Activated CD4-positive, alpha-beta T cell treated with anti-CD3 and anti-CD28 coated beads, Interleukin-2, amount 10 ng/mL, durations not matched to agents 7 days and 5 days (primary cell): ENCODE measurements at regions not wholly inside any gene's neighbourhood (a gene's known extent, or its start where the extent isn't known, plus 50 kb on each side); places are given as distances from the start of the nearest gene placed in this dataset.

Experiments
- CTCF ChIA-PET: fragments of 350-600 bp; sonication (Branson Sonifier 250); formaldehyde crosslinking; loops from one replicate; lab custom pipeline; 2021; ENCODE audit warnings: antibody characterized with exemption; lab: Charles Lee
- POLR2A ChIA-PET: fragments of 350-600 bp; sonication (Branson Sonifier 250); formaldehyde crosslinking; loops from one replicate; lab custom pipeline; 2021; ENCODE audit warnings: antibody characterized with exemption; lab: Charles Lee
- DNase-seq: peaks from one replicate; pipeline ENCODE4 v3.0.0-alpha.2; 2020
- H3K27ac Mint-ChIP-seq: one replicate; pipeline ENCODE4 v1.8.0; 2021; ENCODE audit warnings: mild to moderate bottlenecking, moderate library complexity, mixed read lengths
- H3K27me3 Mint-ChIP-seq: one replicate; pipeline ENCODE4 v1.8.0; 2021; ENCODE audit warnings: mixed read lengths
- H3K36me3 Mint-ChIP-seq: one replicate; pipeline ENCODE4 v1.8.0; 2021; ENCODE audit warnings: low read depth, mixed read lengths
- H3K4me1 Mint-ChIP-seq: one replicate; pipeline ENCODE4 v1.8.0; 2021; ENCODE audit warnings: mixed read lengths
- H3K4me3 Mint-ChIP-seq: one replicate; pipeline ENCODE4 v1.8.0; 2021; ENCODE audit warnings: mild to moderate bottlenecking, moderate library complexity, mixed read lengths
- H3K9me3 Mint-ChIP-seq: one replicate; pipeline ENCODE4 v1.8.0; 2021; ENCODE audit warnings: mixed read lengths

DNA sequence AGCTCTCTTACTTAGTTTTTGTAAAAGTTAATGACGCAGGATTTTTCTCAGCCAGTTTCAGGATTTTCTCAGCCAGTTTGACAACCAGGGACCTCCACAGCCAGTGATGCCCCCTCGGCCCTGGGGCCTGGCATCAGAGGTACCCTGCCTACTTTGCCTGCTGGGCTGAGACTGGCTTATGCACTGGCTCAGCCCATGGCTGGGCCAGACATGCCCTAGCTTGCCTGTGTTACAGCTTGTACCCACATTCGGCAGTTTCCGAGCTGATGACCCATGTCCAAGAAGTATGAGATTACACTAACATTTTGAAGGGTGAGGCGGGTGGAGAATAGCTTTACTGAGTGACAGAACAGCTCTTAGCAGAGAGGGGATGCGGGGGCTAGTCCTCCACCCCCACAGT lies 406.1 kb upstream of the HSF2 start:
- no peak overlapping the region for H3K4me3 Mint-ChIP-seq
- POLR2A ChIA-PET: no interaction called here

DNA sequence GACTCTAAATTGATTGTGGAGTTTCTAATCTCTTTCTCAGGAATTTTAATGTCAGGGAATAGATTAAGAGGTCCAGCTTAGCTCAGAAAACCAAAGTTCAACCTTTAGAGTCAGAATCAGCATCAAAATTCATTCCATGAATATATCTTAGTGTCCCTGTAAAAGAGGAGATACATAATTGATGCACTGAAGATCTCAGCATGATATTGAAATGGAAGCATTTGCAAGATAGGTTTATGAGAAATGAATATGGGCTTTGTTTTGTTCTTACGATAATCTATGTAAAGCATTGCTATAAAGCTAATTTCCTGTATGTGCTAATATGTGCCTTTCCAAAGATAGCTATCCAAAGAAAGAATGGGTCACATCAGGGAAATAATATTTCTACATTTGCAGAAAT lies 404.5 kb upstream of the HSF2 start:
- CTCF ChIA-PET: no interaction called here

More for the DNA sequence above, 406.1 kb upstream of the HSF2 start:
- CTCF ChIA-PET: interaction anchor here (0.7 kb wide), 1 partner anchor 20 kb away, joined by 5 read pairs; no protein-coding TSS in a partner anchor
- Mint-ChIP-seq H3K4me1 (no peaks in the 10 kb centered on the region), H3K27me3 (no peaks in the 10 kb centered on the region), H3K9me3 (peaks cover 5% of the 10 kb centered on the region), H3K36me3 (no peaks in the 10 kb centered on the region), H3K27ac (no peak overlapping the region)
- no peak for DNase-seq

DNA sequence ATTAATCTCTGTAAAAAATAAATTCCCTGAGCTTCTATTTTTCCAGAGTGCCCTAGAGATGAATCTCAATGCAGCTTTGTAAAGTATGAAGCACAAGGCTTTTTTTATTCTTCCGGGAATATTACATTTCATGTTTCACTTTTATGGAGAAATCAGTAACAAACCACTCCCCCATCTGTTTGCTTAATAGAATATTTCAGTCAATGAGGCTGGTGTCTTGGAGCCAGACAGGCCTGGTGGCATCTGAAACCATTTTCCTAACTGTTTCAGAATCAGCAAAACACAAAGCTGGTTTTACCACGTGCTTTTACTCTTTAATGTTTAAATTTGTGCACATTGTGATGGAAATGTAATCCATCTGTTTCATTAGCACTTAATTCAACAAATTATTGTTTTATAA lies 400.8 kb upstream of the HSF2 start:
- DNase-seq: no peak
- Mint-ChIP-seq H3K4me3 (no peak overlapping the region), H3K36me3 (no peaks in the 10 kb centered on the region), H3K4me1 (no peaks in the 10 kb centered on the region), H3K27me3 (no peaks in the 10 kb centered on the region), H3K9me3 (peaks cover 3% of the 10 kb centered on the region), H3K27ac (no peak overlapping the region)
- ChIA-PET CTCF (no interaction called here), POLR2A (no interaction called here)

More for the DNA sequence above, 404.5 kb upstream of the HSF2 start:
- Mint-ChIP-seq H3K4me1 (no peaks in the 10 kb centered on the region), H3K4me3 (no peak overlapping the region), H3K27me3 (no peaks in the 10 kb centered on the region), H3K36me3 (no peaks in the 10 kb centered on the region), H3K9me3 (peaks cover 5% of the 10 kb centered on the region), H3K27ac (no peak overlapping the region)
- DNase-seq: no peak
- POLR2A ChIA-PET: no interaction called here

DNA sequence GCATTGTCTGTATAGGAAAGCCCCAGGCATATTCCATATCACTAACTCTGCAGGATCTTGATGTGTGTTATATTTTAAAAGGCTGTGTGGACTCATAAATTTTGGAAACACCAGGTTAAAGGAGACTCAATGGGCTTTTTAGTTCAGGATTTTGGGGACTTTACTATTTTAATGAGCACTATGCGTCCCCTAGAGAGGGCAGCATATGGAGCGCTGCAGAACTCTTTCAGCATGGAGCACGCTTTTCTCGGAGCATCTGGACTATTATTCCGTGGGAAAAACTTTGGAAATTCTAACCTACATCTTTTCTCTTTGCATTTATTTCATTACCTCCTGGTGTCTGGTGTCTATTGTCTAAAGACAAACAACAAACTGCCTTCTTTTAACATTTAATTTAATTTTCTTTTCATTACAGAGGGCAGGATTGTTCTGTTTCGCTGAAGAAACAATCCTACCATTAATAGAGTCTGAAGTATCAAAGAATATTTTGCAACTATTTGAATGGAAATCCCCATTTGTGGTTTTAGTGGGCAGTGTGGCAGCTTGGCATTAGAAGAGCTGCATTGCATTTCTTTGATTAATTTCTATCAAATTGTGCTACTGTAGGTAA lies 399.9 kb upstream of the HSF2 start:
- CTCF ChIA-PET: no interaction called here
- DNase-seq: no peak
- POLR2A ChIA-PET: no interaction called here
- H3K27ac Mint-ChIP-seq: no peak overlapping the region
- H3K4me1 Mint-ChIP-seq: no peaks in the 10 kb centered on the region
- no peaks in the 10 kb centered on the region for H3K9me3 Mint-ChIP-seq
- no peak overlapping the region for H3K4me3 Mint-ChIP-seq
- no peaks in the 10 kb centered on the region for H3K36me3 Mint-ChIP-seq
- H3K27me3 Mint-ChIP-seq: no peaks in the 10 kb centered on the region

DNA sequence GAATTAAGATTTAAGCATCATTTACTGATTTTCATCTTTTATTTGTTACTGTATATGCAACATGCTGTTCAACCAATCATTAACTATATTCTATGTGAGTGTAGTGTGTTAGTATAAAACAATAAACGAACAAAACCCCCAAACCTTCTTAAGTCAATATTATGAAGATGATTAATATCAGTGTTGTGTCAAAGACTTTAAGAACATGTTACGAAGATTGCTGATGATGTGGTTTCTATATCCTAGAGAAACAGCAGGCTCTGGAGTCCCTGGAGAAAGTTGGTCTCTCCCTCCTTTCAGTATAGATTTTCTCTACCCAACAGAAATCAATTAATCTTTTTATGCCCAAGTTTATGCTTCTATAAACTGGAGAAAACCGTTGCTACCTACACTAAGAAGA lies 393.8 kb upstream of the HSF2 start:
- CTCF ChIA-PET: no interaction called here
- no peaks in the 10 kb centered on the region for H3K4me1 Mint-ChIP-seq
- H3K27ac Mint-ChIP-seq: no peak overlapping the region
- POLR2A ChIA-PET: no interaction called here
- DNase-seq: no peak
- no peaks in the 10 kb centered on the region for H3K9me3 Mint-ChIP-seq
- H3K36me3 Mint-ChIP-seq: no peaks in the 10 kb centered on the region
- H3K27me3 Mint-ChIP-seq: peaks cover 3% of the 10 kb centered on the region
- no peak overlapping the region for H3K4me3 Mint-ChIP-seq

DNA sequence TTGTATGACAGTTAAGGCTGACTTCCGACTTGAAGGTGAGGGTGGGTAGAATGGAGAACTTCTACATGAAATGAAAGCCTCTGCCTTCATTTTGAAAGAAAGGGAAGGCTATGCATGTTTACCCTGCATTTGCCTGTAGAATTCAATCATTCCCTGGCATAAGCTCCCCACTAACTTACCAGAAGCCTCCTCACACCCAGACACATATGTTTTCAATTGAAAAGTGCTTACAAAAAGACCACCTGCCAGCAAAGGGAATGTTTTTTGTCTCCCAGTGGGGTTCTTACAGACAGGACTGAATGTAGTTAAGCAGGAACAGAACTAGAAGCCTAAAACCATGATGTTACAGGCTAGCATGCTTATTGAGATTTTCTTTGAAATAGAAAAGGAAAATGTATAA lies 392.1 kb upstream of the HSF2 start:
- no peak for DNase-seq
- Mint-ChIP-seq H3K36me3 (no peaks in the 10 kb centered on the region), H3K4me1 (no peaks in the 10 kb centered on the region), H3K9me3 (no peaks in the 10 kb centered on the region), H3K4me3 (no peak overlapping the region), H3K27ac (no peak overlapping the region), H3K27me3 (peaks cover 3% of the 10 kb centered on the region)
- CTCF ChIA-PET: no interaction called here
- POLR2A ChIA-PET: no interaction called here

DNA sequence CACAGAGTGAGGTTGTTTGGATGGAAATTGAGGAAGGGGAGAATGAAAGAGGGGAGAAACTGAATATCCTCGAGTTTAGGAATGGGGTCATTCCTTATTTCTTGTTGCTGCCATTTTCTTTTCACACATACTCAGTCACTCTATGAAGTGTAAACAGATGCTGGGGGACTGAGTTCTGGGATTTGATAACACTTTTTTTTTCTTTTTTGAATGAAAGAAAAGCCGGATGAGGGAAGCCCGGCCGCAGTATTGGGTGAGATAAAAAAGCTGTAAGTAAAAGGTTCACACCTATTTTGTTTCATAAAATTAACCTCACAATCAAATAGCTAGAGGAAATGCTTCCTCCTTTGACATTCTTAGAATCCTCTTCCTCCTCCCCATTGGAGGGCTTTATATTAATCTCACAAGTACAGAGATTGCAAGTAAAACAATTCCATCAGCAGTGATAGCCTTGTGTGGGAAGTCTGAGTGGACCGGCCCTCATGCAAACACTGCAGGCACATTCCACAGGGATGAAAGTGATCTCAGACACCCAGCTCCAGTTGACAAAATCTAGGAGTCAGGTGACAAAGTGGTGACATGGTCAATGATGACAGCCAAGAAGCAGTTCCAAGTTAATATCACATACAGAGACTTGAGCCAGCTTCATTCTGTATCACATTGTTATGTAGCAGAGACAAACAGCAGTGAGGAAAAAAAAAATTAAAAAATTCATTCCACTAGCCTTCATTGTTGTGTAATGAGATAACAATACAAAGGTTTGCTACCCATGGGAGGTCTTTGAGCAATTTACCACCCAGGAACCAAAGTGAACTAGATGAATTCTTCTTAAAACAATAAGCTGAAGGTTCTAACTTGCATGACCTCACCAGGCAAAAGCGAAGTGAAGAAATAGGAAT lies 391.1 kb upstream of the HSF2 start:
- ChIA-PET POLR2A (no interaction called here), CTCF (no interaction called here)
- Mint-ChIP-seq H3K27me3 (peaks cover 3% of the 10 kb centered on the region), H3K4me1 (no peaks in the 10 kb centered on the region), H3K4me3 (no peak overlapping the region), H3K36me3 (no peaks in the 10 kb centered on the region), H3K27ac (no peak overlapping the region), H3K9me3 (no peaks in the 10 kb centered on the region)
- DNase-seq: no peak

DNA sequence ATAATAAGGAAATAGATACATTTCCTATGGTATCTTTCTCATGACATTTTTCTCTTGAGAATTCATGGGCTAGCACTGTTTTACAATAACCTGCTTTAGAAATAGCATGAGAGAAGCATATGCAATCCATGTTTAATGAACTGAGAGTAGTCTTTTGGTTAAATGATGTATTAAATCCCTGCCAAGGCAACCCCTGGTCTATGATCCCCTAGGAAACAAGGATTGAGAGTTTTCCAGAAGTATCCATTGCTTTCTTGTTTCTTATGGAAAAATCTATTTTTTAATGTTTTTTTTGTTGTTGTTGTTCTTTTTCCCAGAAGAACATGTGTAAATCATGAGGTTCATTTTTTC lies 390.5 kb upstream of the HSF2 start:
- Mint-ChIP-seq H3K4me1 (no peaks in the 10 kb centered on the region), H3K36me3 (no peaks in the 10 kb centered on the region), H3K27ac (no peak overlapping the region), H3K4me3 (no peak overlapping the region), H3K9me3 (no peaks in the 10 kb centered on the region), H3K27me3 (peaks cover 3% of the 10 kb centered on the region)
- DNase-seq: no peak
- ChIA-PET CTCF (no interaction called here), POLR2A (no interaction called here)

DNA sequence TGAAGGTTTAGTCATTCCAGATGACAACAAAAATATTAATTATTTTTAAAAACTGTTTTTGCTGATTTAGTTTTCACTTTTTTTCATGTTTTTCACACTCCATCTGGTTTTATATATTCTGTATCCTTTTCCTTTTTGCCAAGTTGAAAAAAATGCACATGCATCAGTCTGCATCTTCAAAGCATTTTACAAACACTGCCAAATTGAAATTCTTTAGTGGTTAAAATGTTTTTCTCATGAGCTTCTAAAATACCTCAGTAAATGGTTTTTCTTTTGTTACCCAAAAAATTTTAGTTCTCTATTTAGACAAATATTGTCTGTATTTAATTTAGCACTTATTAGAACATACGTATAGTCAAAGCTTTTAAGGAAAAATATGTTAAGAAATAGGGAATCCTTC lies 386.9 kb upstream of the HSF2 start:
- Mint-ChIP-seq H3K27me3 (no peaks in the 10 kb centered on the region), H3K27ac (no peak overlapping the region), H3K9me3 (no peaks in the 10 kb centered on the region), H3K4me3 (no peak overlapping the region), H3K36me3 (no peaks in the 10 kb centered on the region), H3K4me1 (no peaks in the 10 kb centered on the region)
- ChIA-PET CTCF (no interaction called here), POLR2A (no interaction called here)
- no peak for DNase-seq

DNA sequence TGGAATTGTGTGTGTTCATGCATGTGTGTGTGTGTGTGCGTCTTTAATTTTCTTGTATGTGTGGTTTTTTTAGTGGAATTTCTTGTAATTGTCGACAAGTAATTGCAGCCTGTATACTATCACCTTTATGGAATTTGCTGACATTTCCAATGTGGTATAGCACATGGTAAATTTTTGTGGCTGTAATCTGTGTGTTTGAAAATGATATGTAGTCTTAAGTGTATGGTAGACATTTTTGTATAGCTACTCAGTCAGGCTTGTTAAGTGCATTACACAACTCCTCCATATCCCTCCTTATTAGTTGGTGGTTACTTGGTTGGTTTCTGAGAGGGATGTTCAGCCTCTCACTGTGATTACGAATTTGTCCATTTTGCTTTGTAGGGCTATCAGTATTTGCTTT lies 384.5 kb upstream of the HSF2 start:
- H3K9me3 Mint-ChIP-seq: no peaks in the 10 kb centered on the region
- H3K4me1 Mint-ChIP-seq: no peaks in the 10 kb centered on the region
- no peaks in the 10 kb centered on the region for H3K36me3 Mint-ChIP-seq
- no peaks in the 10 kb centered on the region for H3K27me3 Mint-ChIP-seq
- POLR2A ChIA-PET: no interaction called here
- no peak for DNase-seq
- H3K27ac Mint-ChIP-seq: no peak overlapping the region
- CTCF ChIA-PET: no interaction called here
- H3K4me3 Mint-ChIP-seq: no peak overlapping the region

DNA sequence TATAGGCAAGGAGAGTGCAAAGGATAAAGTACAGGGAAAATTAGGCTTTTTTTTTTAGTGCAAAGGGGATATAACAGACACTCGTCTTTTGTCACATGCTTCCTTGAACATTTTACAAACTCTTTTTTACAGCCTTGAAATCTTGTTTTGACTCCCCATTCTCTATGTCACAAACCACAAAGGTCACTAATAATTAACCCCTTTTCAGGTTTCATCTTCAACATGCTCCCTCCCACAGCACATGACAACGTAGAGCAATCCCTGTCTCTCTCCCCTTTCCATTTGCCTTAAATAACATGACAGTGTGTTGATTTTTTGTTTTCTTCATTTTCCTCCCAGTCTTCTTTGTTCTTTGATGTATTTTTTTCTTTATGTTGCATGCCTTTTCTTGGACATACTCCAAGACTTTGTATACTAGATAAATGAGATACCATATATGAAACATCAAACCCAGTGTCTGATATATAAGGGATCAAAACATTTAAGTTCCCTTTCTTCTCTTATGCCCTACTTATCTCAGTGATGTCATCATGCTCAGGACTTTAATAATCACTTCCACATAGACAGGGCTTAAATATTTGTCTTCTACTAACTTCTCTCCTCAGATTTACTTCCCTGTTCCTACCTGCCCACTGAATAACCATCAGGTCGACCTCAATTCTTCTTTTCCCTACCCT lies 378.7 kb upstream of the HSF2 start:
- no peak for DNase-seq
- H3K27ac Mint-ChIP-seq: no peak overlapping the region
- no peaks in the 10 kb centered on the region for H3K4me1 Mint-ChIP-seq
- ChIA-PET POLR2A (no interaction called here), CTCF (interaction anchor here (0.6 kb wide), 1 partner anchor 38 kb away, joined by 4 read pairs; no protein-coding TSS in a partner anchor)
- no peaks in the 10 kb centered on the region for H3K9me3 Mint-ChIP-seq
- H3K36me3 Mint-ChIP-seq: no peaks in the 10 kb centered on the region
- no peak overlapping the region for H3K4me3 Mint-ChIP-seq
- H3K27me3 Mint-ChIP-seq: no peaks in the 10 kb centered on the region

DNA sequence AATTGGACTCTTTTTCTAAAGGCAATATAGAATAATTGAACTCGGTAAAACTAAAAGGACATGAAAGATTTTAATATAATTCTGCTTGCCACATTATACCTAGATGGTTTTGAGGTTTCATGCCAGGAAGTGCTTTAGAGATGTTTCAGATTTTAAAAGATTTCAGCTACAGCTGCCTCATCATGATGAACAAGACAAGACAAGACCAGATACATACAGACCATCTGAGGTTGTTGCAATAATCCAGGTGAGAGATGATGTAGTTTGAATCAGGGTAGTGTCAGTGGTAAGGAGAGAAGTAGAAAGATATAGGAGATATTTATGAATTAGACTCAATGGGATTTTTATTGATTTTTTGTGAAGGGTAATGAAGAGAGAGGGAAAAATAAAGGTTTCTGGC lies 374.3 kb upstream of the HSF2 start:
- no peaks in the 10 kb centered on the region for H3K9me3 Mint-ChIP-seq
- no peak for DNase-seq
- H3K36me3 Mint-ChIP-seq: no peaks in the 10 kb centered on the region
- no peak overlapping the region for H3K27ac Mint-ChIP-seq
- POLR2A ChIA-PET: no interaction called here
- H3K4me3 Mint-ChIP-seq: no peak overlapping the region
- H3K27me3 Mint-ChIP-seq: no peaks in the 10 kb centered on the region
- CTCF ChIA-PET: no interaction called here
- H3K4me1 Mint-ChIP-seq: no peaks in the 10 kb centered on the region

DNA sequence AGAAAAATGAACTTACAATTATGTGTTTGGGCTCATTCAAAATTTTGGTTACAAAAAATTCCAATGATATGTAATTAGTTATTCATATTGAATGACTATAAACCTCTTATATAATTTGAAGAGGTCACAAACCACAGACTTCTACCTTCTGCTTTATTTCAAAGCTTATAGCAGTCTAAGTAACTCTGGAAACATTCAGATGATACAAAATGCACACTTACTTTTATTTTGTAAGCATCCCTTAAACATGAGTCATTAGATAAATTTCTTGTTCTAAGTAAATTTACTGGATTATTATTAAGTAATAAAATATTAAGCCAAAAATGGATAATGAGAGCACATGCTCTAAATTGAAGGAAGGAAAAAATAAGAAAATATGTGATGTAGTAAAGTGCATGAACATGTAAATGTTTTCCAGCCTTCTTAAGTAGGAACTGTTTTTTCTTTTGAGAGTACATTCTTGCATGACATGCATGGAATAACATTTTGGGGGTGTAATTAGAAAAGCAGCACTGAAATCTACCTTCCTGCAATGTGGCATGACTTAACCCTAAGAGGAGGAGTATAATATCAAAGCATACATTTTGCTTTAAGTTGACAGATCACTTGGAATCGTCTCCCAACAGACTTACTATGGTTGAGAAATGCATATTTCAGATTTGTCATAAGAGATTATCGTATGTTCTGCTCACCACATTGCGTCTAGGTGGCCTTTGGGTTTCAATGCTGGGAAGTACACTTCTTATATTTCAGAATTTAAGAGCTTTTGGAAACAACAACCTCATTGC lies 372.7 kb upstream of the HSF2 start:
- Mint-ChIP-seq H3K4me1 (no peaks in the 10 kb centered on the region), H3K36me3 (no peaks in the 10 kb centered on the region), H3K4me3 (no peak overlapping the region), H3K9me3 (no peaks in the 10 kb centered on the region), H3K27ac (no peak overlapping the region), H3K27me3 (peaks cover 2% of the 10 kb centered on the region)
- CTCF ChIA-PET: no interaction called here
- DNase-seq: no peak
- POLR2A ChIA-PET: no interaction called here
